ENCODE measurements at regions not wholly inside any gene's neighbourhood (a gene's known extent, or its start where the extent isn't known, plus 50 kb on each side); places are given as distances from the start of the nearest gene placed in this dataset.
A peak's percentile ranks its signal among the peaks of the same experiment; 100 is the strongest.
"Not testable (repeated sequence)": the region's sequence is repeated elsewhere in the genome, so short reads cannot be mapped to it uniquely, and the experiment has no call there.

DNA sequence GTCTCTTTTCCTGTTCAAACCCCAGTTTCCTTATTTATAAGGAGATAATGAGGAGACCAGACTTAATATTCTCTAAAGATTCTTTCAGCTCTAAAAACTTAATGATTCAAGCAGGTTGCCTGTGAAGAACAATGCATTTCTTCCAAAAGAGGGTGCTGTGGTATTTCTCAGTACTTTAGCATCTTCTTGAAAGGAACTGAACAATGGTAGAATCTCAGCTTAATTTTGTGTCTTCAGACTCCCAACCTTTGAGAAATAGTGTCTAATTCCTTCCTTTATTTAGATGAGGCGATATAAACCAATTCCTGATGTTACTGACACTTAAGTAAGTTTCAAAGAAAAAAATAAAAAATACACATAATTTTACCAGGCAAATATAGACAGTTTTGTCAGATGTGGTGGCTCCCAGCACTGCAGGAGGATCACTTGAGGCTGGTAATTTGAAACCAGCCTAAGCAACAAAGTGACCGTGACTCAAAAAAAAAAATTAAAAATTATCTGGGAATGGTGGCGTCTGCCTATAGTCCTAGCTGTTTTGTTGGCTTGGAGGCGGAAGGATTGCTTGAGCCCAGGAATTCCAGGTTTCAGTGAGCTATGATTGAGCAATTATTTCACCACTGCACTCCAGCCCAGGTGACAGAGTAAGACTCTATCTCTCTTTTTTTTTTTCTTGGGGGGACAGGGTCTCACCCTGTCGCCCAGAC, 76.9 kb upstream of the PSMA6 start:
- H3K4me3 ChIP-seq (ENCODE audit: low read depth, low read length): no peak overlapping the region
- TF ChIP-seq, protein P1, sequence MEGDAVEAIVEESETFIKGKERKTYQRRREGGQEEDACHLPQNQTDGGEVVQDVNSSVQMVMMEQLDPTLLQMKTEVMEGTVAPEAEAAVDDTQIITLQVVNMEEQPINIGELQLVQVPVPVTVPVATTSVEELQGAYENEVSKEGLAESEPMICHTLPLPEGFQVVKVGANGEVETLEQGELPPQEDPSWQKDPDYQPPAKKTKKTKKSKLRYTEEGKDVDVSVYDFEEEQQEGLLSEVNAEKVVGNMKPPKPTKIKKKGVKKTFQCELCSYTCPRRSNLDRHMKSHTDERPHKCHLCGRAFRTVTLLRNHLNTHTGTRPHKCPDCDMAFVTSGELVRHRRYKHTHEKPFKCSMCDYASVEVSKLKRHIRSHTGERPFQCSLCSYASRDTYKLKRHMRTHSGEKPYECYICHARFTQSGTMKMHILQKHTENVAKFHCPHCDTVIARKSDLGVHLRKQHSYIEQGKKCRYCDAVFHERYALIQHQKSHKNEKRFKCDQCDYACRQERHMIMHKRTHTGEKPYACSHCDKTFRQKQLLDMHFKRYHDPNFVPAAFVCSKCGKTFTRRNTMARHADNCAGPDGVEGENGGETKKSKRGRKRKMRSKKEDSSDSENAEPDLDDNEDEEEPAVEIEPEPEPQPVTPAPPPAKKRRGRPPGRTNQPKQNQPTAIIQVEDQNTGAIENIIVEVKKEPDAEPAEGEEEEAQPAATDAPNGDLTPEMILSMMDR (conservative IDR thresholded peaks at IDR 0.05; ENCODE audit: low read depth, low read length): peak; percentile 64
- peak; percentile 89 for DNase-seq (ENCODE audit: low read depth)

DNA sequence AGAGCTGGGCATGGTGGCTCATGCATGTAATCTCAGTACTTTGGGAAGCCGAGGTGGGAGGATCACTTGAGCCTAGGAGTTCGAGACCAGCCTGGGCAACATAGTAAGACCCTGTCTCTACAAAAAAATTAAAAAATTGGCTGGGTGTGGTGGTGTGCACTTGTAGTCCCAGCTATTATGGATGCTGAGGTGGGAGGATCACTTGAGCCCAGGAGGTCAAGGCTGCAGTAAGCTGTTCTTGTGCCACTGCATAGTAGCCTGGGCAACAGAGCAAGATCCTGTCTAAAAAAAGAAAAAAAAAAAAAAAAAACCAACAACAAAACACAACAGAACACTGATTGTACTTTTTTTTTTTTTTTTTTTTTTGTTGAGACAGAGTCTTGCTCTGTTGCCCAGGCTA, 74.0 kb upstream of the PSMA6 start:
- not testable (repeated sequence) for DNase-seq (ENCODE audit: low read depth); H3K4me3 ChIP-seq (ENCODE audit: low read depth, low read length)

DNA sequence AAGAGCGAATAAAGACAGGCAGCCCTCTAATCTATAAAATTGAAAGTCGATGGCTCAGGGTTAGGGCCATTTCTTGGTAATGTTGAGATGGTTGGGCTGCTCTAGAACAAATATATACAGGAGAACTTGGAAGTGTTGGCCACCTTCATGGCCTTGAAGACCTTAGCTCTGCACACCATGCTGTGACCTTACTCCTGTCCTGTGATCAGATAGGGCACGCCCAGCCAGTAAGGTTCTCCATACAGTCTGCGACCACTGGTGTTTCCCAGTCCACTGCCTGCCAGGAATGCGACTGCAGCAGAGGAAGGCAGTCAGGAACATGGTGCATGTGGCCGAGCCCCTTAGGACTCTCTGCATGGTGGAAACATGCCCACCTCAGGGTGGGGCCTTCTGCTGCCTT, 73.2 kb upstream of the PSMA6 start:
- no peak for DNase-seq (ENCODE audit: low read depth)
- H3K4me3 ChIP-seq (ENCODE audit: low read depth, low read length): no peak overlapping the region
- TF ChIP-seq, protein P1 (conservative IDR thresholded peaks at IDR 0.05; ENCODE audit: low read depth, low read length): no peak

DNA sequence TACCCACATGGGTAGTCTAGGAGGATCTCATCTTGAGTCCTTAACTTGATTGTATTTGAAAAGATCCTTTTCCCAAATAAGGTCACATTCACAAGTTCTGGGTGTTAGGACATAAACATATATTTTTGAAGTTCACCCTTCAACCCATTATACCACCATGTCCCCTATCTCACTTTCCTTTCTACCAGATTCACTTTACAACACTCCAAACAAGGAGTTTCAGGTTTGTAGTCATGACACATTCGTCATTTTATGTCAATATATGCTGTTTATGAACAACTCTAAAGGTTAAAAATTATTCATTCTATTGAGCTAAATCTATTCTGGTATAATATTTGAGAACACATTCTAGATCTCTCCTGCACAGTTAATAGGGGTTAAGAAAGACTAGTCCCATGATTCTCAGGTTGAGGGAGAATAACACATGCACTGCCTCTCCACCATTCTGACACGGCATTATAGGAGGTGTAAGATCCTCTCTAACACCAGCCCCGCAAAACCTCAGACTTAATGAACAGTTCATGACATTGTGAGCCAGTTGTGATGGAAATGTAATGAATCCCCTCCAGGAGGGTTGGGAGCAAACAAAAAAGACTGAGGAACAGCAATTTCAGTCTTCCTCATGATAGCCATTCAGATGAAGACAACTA, 72.0 kb upstream of the PSMA6 start:
- H3K4me3 ChIP-seq (ENCODE audit: low read depth, low read length): no peak overlapping the region
- TF ChIP-seq, protein P1 (conservative IDR thresholded peaks at IDR 0.05; ENCODE audit: low read depth, low read length): no peak
- no peak for DNase-seq (ENCODE audit: low read depth)

DNA sequence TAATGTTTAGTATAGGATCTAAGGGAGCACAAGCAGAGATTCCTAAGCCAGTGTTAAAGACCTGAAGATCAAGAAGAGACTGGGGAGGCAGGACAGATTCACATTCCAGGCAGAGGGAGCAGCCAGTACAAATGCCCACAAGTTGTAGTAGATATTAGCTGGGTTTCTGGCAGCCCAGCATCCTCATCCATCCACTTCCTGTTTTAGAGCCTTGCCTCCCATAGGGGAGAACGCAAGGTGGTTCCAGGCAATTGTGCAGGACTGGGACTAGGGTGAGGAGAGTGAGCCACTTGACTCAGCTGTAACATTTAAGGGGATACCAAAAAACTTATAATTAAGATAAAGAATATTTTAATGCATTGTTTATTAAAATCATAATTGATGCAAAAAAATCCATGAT, 71.3 kb upstream of the PSMA6 start:
- DNase-seq (ENCODE audit: low read depth): no peak
- TF ChIP-seq, protein P1 (conservative IDR thresholded peaks at IDR 0.05; ENCODE audit: low read depth, low read length): no peak
- H3K4me3 ChIP-seq (ENCODE audit: low read depth, low read length): no peak overlapping the region

DNA sequence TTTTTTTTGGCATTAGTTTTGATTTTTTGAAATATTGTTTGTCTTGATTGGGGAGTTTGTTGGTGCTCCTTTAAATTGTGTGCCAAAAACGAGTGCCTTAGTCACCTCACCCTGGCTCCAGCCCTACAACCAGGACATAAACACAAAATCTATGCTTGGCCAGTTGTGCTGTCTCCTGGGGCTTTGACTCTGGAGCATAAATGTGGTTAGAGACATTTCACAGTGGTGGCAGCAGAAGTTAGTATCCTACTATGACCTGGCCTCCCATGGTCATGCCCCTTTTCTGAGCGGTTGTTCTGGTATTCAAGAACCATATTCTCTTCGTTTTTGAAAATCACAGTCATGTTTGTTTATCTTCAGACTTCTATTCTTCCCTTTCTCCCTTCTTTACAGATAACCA, 70.7 kb upstream of the PSMA6 start:
- H3K4me3 ChIP-seq (ENCODE audit: low read depth, low read length): no peak overlapping the region
- peak; percentile 40 for DNase-seq (ENCODE audit: low read depth)
- TF ChIP-seq, protein P1 (conservative IDR thresholded peaks at IDR 0.05; ENCODE audit: low read depth, low read length): no peak

DNA sequence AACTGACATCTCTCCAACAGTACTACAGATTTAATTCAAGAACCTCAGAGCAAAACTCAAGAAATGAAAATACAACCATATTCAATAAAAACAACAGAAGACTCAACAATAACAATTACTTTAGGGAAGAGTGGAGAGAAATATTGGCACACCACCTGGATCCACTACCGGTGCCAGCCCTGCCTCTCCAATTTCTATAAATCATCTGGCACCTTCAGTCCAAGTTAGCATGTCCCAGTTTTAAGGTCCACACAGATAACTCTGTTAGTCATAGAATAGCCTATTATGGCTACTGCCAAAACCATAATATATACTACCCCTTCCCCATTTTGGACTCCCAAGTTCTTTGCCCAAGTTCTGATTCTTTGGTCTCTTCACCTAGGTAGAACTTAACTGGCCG, 69.9 kb upstream of the PSMA6 start:
- no peak overlapping the region for H3K4me3 ChIP-seq (ENCODE audit: low read depth, low read length)
- no peak for DNase-seq (ENCODE audit: low read depth)
- TF ChIP-seq, protein P1 (conservative IDR thresholded peaks at IDR 0.05; ENCODE audit: low read depth, low read length): no peak

Measured in choroid plexus epithelial cell (primary cell).